COLO668 (cell line): ENCODE measurements at regions not wholly inside any gene's neighbourhood (a gene's known extent, or its start where the extent isn't known, plus 50 kb on each side); places are given as distances from the start of the nearest gene placed in this dataset.

ENCODE experiments used
- DNase-seq: peaks from one replicate; lab custom pipeline; 2025; ENCODE audit not compliant: unreplicated experiment; lab: John Stamatoyannopoulos, UW

GRCh38 chr6:109235481-109236038, 140.3 kb downstream of the CEP57L1 start:
- no peak for DNase-seq

- DNase-seq: no peak
Observed at GRCh38 chr6:109230453-109230852, 135.1 kb downstream of the CEP57L1 start.

- DNase-seq: no peak
Observed at GRCh38 chr6:109229536-109229935, 134.2 kb downstream of the CEP57L1 start.

- no peak for DNase-seq
Observed at GRCh38 chr6:109227646-109228045, 132.3 kb downstream of the CEP57L1 start.

- no peak for DNase-seq
Observed at GRCh38 chr6:109226353-109226752, 131.0 kb downstream of the CEP57L1 start.

DNA sequence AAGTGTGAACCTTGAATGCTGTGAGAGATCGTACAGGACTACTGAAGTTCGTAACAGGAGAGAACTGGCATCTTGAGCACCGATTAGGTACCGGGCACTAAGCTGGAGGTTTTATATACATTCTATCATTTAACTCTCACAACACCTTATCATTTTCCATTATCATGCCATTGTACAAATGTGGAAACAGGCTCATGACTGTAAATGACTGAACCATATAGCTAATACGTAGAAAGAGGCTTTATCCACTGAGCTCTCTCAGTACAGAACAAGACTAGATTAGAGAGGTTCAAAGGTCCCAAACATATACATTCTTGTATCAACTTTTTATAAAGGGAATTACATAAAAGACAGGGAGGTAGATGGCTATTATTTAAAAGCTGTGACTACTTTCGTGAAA, 130.6 kb downstream of the CEP57L1 start:
- no peak for DNase-seq

GRCh38 chr6:109224994-109225393, 129.7 kb downstream of the CEP57L1 start:
- no peak for DNase-seq

DNA sequence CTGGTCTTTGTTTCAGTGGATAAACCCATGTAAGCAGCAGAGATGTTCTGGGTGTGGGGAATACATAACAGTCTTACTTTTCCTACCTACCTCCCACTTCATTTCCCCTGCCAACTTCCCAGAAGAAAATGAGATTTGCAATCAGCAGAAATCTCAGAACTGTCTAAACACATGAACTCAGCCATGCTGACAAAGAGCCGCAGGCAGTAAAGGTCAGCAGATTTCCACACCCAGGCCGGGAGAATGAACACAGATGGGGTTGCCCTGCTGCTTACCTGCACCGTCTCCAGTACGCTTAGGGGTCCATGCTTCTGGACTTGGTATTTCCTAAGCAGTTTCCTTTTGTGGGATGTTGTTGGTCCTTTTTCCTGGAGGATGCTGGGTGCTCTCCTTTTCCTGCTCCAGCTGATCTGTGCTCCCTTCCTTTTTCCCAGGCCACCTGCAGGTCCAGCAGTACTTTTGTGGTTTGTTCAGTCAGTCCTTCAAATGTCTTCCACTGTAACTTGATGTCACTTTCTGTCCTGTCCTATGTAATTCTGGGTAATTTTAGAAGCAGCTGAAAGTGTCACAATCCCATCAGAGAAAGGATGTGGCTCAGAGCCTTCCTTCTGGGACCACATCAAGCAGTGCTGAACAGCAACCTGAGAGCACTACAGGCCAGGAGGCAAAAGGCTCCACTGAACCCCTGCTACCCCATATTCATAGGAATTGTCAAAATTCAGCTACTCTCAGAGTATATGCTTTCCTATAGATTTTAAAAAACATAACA, 129.0 kb downstream of the CEP57L1 start:
- DNase-seq: no peak

GRCh38 chr6:109222848-109223247, 127.5 kb downstream of the CEP57L1 start:
- no peak for DNase-seq

DNA sequence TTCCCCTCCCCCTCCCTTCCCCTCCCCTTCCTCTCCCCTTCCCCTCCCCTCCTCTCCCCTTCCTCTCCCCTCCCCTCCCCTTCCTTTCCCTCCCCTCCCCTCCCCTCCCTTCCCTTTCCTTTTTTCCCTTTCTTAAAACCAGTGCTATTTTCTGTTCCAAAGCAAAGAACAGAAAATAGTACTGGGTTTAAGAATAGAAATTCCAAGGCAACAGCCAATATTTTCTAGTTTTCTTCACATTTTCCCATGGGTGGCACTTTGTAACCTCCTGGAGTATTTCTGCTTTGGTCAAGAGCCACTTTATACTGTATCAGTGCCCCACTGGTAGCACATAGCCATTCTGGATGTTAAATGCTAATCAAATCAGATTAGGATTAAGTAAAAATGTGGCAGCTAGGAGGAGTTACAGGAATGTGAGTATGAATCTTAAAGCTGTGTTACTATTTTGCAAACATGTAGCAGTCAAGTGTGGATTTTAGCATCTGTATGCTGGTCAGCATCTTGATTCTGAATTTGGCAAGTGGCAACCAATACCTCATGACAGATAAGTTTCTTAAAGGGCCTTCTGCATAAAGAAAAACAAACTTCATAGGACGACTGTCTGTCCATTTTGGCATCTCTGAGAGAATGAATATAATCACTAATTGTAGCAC, 126.4 kb downstream of the CEP57L1 start:
- DNase-seq: no peak
